ENCODE measurements at regions not wholly inside any gene's neighbourhood (a gene's known extent, or its start where the extent isn't known, plus 50 kb on each side); places are given as distances from the start of the nearest gene placed in this dataset.

DNA sequence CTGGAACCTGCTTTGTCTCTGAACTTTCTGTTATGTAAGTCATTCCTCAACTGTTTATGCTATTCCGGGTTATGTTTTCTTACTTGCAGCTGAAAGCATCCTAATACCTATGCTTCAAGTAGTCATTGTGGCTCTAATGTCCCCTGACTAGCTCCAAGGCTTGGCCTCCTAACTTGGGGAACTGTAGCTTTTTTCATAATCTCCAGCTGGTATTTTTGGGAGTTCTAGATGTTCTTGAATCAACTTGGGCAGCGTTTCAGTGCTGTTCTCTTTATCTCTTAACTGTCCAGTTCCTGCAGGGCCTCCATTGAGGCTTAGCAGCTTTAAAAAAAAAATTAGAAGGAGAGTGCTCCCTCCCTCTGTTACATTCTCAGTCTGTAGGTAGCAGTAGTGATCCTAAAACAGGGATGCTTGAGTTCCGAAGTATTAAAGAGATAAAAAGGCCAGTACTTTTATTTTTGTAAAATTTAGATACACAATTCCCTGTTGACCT, 100.0 kb upstream of the ACTBL2 start:
- TF ChIP-seq, protein P1, sequence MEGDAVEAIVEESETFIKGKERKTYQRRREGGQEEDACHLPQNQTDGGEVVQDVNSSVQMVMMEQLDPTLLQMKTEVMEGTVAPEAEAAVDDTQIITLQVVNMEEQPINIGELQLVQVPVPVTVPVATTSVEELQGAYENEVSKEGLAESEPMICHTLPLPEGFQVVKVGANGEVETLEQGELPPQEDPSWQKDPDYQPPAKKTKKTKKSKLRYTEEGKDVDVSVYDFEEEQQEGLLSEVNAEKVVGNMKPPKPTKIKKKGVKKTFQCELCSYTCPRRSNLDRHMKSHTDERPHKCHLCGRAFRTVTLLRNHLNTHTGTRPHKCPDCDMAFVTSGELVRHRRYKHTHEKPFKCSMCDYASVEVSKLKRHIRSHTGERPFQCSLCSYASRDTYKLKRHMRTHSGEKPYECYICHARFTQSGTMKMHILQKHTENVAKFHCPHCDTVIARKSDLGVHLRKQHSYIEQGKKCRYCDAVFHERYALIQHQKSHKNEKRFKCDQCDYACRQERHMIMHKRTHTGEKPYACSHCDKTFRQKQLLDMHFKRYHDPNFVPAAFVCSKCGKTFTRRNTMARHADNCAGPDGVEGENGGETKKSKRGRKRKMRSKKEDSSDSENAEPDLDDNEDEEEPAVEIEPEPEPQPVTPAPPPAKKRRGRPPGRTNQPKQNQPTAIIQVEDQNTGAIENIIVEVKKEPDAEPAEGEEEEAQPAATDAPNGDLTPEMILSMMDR (IDR thresholded peaks at IDR 0.05) = no peak
- no peak for TF ChIP-seq POLR2A (IDR thresholded peaks at IDR 0.05)
- no peak for TF ChIP-seq POLR2AphosphoS5 (IDR thresholded peaks at IDR 0.05)
- no peak for TF ChIP-seq EP300 (IDR thresholded peaks at IDR 0.05)
